NCI-H510A treated with DMSO at 0.1 percent for 48 hours (cell line): ENCODE measurements at regions not wholly inside any gene's neighbourhood (a gene's known extent, or its start where the extent isn't known, plus 50 kb on each side); places are given as distances from the start of the nearest gene placed in this dataset.

ENCODE experiments used
- DNase-seq: peaks from one replicate; lab custom pipeline; 2025; lab: John Stamatoyannopoulos, UW

GRCh38 chr2:45141883-45142866 lies 132.9 kb upstream of the SIX2 start:
- no peak for DNase-seq

GRCh38 chr2:45140675-45141074 lies 131.4 kb upstream of the SIX2 start:
- no peak for DNase-seq

GRCh38 chr2:45138904-45139303 lies 129.7 kb upstream of the SIX2 start:
- DNase-seq: no peak

- no peak for DNase-seq
Observed at GRCh38 chr2:45137966-45138695, 128.9 kb upstream of the SIX2 start.

DNA sequence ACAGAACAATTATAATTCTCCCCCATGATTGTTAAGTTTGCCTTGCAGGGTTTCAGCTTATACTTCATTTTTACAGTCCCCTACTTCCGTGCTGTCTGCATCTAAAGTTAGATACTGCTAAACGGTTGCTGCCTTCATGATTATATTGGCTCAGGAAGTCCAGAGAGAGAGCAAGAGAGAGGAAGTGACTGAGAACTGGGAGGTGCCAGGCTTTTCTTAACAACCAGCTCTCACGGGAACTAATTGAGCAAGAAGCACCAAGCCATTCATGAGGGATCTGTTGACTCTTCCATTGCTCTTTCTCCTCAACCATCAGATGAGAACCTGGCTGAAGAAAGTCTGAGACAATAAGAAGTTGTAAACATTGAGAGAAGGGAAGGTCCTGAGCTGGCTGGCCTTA lies 125.5 kb upstream of the SIX2 start:
- peak; percentile 47 for DNase-seq

DNA sequence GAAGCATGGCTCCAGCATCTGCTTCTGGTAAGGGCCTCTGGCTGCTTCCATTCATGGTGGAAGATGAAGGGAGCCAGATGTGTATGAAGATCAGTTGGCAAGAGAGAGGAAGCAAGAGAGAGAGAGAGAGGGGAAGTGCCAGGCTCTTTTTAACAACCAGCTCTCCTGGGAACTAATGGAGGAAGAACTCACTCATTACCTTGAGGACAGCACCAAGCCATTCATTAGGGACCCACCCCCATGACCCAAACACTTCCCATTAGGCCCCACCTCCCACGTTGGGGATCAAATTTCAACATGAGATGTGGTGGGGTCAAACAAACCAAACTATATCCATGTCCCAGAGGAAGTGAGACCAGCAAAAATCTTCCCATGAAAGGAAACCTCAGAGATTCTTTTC lies 124.8 kb upstream of the SIX2 start:
- DNase-seq: no peak

GRCh38 chr2:45132551-45132950 lies 123.3 kb upstream of the SIX2 start:
- DNase-seq: no peak

GRCh38 chr2:45131587-45131986 lies 122.3 kb upstream of the SIX2 start:
- no peak for DNase-seq

DNA sequence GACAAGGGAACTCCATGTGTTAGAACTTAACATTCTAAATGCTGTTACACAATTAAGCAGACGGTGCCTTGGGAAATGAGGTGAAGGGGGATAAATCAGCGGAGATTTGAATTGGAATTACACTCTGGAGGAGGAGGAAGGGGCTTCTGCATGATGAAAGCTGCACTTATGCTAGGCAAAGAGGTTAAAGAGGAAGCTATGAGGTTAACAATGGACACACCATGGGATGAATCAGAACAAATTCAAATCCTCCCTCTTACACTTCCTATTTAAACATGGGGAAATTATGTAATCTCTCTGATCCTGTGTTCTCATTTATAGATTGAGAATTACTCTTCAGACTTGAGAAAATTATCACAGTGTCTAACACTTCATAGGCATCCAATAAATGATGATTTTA lies 121.5 kb upstream of the SIX2 start:
- DNase-seq: no peak

- no peak for DNase-seq
Observed at GRCh38 chr2:45128580-45128997, 119.3 kb upstream of the SIX2 start.

DNA sequence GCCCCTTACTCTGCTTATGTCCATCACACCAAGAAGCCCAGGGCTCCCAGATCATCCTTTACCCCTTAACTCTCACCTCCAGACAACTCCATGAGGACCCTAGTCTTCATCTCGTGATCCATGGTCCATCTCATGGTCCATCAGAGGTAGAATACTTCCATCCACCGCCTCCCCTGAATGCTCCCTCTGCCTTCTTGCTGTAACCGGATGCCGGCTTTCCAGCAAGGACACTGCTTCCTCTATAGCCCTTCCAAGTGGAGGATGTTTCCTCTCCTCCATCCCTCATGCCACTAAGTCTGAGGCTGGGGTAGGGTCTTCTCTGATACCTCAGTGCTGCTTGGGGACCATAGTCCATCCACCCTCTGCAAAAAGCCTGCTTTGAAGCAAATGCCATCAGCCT lies 118.6 kb upstream of the SIX2 start:
- no peak for DNase-seq

DNA sequence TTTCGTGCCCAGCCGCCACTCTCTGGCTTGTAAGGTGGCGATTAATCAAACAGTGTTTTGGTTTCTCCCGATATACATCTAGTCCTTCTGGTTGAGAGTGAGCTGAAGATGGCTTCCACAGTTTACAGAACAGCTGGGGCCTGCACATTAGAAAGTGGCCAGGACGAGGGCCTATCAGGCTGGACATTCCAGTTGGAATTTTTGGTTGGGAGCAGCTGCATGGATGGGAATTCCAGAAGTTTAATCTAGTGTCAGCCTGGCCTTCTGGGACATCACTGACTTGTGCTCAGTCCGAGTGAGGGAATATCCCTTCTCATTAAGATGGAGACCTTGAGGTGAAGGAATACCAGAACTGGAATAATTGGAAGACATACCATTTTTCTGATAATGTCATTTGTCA lies 118.1 kb upstream of the SIX2 start:
- no peak for DNase-seq

DNA sequence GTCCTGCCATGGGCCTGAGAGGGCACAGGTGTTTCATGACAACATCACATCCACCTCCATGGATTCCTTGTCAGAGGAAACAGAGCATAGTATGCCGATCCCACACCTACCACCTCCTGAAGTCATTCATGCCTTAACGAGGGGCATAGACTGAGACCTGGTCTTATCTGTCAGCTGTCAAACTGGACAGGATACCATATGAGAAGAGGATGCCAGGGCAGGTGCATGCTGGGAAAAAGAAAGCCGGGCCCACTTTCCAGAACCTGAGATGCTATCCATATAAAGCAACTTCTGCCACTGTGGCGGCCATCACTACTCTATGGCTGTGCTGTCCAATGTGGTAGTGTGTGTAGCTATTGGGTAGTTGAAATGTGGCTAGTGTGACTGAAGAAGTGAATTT lies 116.0 kb upstream of the SIX2 start:
- no peak for DNase-seq

GRCh38 chr2:45124456-45124855 lies 115.2 kb upstream of the SIX2 start:
- DNase-seq: no peak

DNA sequence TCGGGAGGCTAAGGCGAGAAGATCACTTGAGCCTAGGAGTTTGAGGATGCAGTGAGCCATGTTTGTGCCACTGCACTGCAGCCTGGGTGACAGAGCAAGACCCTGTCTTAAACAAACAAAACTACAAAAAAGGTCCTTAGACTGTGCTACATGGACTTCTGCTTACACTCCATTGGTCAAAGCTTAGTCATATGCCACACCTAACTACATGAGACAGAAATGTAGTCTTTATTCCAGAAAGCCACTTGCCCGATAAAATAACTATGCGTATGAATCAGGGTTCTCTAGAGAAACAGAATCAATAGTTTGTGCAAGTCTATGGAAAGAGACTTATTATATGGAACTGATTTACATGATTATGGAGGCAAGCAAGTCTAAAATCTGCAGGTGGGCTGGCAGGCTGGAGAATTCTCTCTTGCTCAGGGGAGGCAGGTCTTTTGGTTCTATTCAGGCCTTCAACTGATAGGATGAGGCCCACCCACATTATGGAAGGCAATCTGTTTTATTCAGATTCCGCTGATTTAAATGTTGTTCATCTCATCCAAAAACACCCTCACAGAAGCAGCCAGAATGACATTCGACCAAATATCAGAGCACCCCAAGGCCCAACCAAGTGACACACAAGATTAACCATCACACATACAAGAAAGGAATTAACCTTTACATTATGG lies 114.4 kb upstream of the SIX2 start:
- no peak for DNase-seq

GRCh38 chr2:45123065-45123464 lies 113.8 kb upstream of the SIX2 start:
- DNase-seq: no peak

- DNase-seq: peak; percentile 54
Observed at GRCh38 chr2:45121236-45121927, 112.1 kb upstream of the SIX2 start.

DNA sequence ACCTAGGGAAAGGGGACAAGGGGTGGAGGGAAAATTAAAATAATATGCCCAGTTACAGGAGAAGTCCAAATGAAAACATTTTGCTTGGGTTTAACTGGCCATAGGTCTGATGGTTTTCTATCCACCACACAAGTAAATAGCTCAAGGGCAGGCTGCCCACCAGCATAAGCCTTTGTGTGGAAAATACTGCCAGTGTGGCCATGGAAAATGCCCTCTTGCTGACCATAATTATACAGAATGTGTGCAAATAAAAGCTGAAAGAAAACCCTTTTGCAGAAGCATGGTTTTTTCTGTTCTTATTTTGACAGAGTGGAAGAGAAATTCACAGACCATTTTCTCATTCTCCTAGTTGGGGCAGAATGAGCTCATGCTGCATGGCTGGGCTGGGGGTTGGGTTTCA lies 111.3 kb upstream of the SIX2 start:
- DNase-seq: no peak

GRCh38 chr2:45119855-45120254 lies 110.6 kb upstream of the SIX2 start:
- no peak for DNase-seq

DNA sequence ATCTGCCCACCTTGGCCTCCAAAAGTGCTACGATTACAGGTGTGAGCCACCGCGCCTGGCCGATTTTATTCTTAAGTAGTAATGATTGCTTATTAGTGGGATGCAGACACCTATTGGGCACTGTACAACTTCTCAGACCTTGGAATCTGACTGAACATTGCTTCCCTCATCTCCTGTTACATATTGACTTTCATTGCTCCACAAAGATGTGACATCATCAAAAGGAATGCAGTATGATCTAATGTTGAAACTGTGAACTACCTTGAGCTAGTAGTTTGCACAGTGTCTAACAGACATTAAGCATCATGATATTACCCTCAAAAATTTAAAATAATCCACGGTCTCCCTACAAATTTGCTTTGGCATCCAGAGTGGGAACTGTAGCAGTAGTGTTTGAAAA lies 109.8 kb upstream of the SIX2 start:
- no peak for DNase-seq

DNA sequence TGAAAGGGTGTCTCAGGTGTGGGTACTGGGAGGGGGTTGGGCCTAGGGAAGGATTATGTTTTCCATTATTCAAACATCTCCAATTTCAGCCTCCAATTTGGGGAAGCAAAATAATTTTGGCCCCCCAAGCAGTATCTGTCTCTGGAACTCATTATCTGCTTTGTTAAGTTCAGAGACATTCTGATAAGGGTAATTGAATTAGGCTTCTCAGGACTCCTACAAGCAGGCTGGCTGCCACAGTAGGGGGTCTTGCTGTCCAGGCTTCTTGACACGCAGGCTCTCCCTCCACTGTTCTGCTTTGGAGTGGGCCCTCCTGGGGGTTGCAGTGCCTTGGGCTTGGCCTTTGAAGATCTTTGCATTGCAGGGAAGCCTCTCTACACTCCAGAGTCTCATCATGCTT lies 108.1 kb upstream of the SIX2 start:
- DNase-seq: no peak

- DNase-seq: no peak
Observed at GRCh38 chr2:45115181-45115580, 105.9 kb upstream of the SIX2 start.
